ENCODE measurements at regions not wholly inside any gene's neighbourhood (a gene's known extent, or its start where the extent isn't known, plus 50 kb on each side); places are given as distances from the start of the nearest gene placed in this dataset.

DNA sequence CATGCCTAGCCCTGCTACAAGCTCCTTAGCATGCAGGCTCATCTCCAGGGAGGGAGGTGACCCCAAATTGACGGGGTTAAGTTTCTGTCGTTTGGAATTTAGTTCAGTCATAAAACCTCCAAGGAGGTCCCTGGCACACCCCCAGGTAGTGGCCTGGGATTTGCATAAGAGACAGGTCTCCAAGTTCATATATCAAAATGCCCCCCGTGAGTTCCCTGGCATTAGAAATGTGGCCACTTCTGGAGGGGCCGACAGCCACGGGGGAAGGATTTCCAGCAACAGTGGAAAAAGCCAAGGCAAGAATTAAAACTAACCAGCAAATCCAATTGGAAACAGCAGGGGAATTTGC lies 228.8 kb downstream of the BCL11B start:
- no peaks in the 10 kb centered on the region for H3K27me3 ChIP-seq (ENCODE audit: control insufficient read depth, insufficient read depth, low read length)
- H3K9me3 ChIP-seq (ENCODE audit: control insufficient read depth, insufficient read depth, low read length) = peaks cover 32% of the 10 kb centered on the region
- no peak for DNase-seq (ENCODE audit: low read depth, low spot score)
- CTCF ChIA-PET = no interaction called here
- H3K27ac ChIP-seq (ENCODE audit: low read depth, low read length) = no peak overlapping the region
- H3K4me3 ChIP-seq (ENCODE audit: low read depth, low read length) = no peak overlapping the region
- no peak for TF ChIP-seq CTCF (IDR thresholded peaks at IDR 0.05; ENCODE audit: low read depth, low read length)
- POLR2A ChIA-PET = no interaction called here

DNA sequence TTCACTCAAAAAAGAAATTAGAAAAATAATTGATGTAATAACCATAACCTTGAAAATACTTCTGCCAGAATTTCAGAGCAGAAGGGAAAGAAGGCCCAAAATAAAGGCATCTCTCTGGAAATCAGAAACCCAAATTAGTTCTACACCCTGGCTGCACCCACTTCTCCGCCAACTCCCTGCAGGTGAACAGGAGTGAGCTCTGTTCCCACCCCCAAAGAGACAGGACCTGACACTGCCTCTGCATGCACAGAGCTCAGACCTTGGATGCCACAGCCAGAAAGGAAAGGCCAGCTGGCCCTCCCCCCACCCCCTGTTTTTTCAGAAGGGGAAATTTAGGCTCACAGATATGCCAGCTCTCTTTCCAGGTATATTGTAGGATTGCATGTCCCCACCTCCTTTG lies 228.2 kb downstream of the BCL11B start:
- TF ChIP-seq CTCF (IDR thresholded peaks at IDR 0.05; ENCODE audit: low read depth, low read length) = no peak
- Histone ChIP-seq H3K27me3 (ENCODE audit: control insufficient read depth, insufficient read depth, low read length) (no peaks in the 10 kb centered on the region), H3K27ac (ENCODE audit: low read depth, low read length) (no peak overlapping the region), H3K9me3 (ENCODE audit: control insufficient read depth, insufficient read depth, low read length) (peaks cover 29% of the 10 kb centered on the region), H3K4me3 (ENCODE audit: low read depth, low read length) (no peak overlapping the region)
- POLR2A ChIA-PET = no interaction called here
- CTCF ChIA-PET = no interaction called here
- DNase-seq (ENCODE audit: low read depth, low spot score) = no peak

- no peak for TF ChIP-seq CTCF (IDR thresholded peaks at IDR 0.05; ENCODE audit: low read depth, low read length)
- Histone ChIP-seq H3K4me3 (ENCODE audit: low read depth, low read length) (no peak overlapping the region), H3K9me3 (ENCODE audit: control insufficient read depth, insufficient read depth, low read length) (peaks cover 5% of the 10 kb centered on the region), H3K27ac (ENCODE audit: low read depth, low read length) (no peak overlapping the region), H3K27me3 (ENCODE audit: control insufficient read depth, insufficient read depth, low read length) (no peaks in the 10 kb centered on the region)
- DNase-seq (ENCODE audit: low read depth, low spot score) = no peak
- ChIA-PET POLR2A (no interaction called here), CTCF (no interaction called here)
Measured at GRCh38 chr14:99047441-99048031, 224.5 kb downstream of the BCL11B start.

DNA sequence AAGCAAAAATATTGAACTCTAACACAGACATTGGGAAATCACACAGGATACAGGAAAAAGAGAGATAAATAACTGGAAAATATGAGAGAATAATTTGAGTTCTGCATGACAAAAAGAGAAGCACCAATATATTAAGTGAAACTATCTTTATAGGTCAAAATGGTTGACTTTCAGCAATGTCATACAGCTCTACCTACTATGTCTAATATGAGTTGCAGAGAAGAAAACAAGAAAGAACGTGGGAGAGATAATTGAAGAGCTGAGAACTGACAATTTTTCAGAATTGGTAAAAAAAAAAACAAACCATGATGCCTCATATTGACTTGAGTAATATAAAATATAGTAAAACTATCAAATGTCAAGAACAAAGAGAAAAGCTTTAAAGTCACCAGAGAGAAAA lies 221.7 kb downstream of the BCL11B start:
- H3K9me3 ChIP-seq (ENCODE audit: control insufficient read depth, insufficient read depth, low read length) = peaks cover 2% of the 10 kb centered on the region
- no peak for DNase-seq (ENCODE audit: low read depth, low spot score)
- no peak overlapping the region for H3K27ac ChIP-seq (ENCODE audit: low read depth, low read length)
- TF ChIP-seq CTCF (IDR thresholded peaks at IDR 0.05; ENCODE audit: low read depth, low read length) = no peak
- no peaks in the 10 kb centered on the region for H3K27me3 ChIP-seq (ENCODE audit: control insufficient read depth, insufficient read depth, low read length)
- POLR2A ChIA-PET = no interaction called here
- no peak overlapping the region for H3K4me3 ChIP-seq (ENCODE audit: low read depth, low read length)
- CTCF ChIA-PET = interaction anchor here (0.5 kb wide), 1 partner anchor 310 kb away, joined by 4 read pairs; no protein-coding TSS in a partner anchor

- H3K27me3 ChIP-seq (ENCODE audit: control insufficient read depth, insufficient read depth, low read length) = no peaks in the 10 kb centered on the region
- no peak overlapping the region for H3K27ac ChIP-seq (ENCODE audit: low read depth, low read length)
- POLR2A ChIA-PET = no interaction called here
- H3K9me3 ChIP-seq (ENCODE audit: control insufficient read depth, insufficient read depth, low read length) = peaks cover 7% of the 10 kb centered on the region; the same call in 1 of the 2 replicates
- DNase-seq (ENCODE audit: low read depth, low spot score) = no peak
- no peak for TF ChIP-seq CTCF (IDR thresholded peaks at IDR 0.05; ENCODE audit: low read depth, low read length)
- H3K4me3 ChIP-seq (ENCODE audit: low read depth, low read length) = no peak overlapping the region
- CTCF ChIA-PET = no interaction called here
Measured at GRCh38 chr14:99052467-99052866, 219.5 kb downstream of the BCL11B start.

Measured in AG04450 (cell line).